ENCODE measurements at regions not wholly inside any gene's neighbourhood (a gene's known extent, or its start where the extent isn't known, plus 50 kb on each side); places are given as distances from the start of the nearest gene placed in this dataset.

GRCh38 chr13:39859898-39860297 lies 204.4 kb downstream of the COG6 start:
- no peak for DNase-seq

GRCh38 chr13:39862900-39863299 lies 207.4 kb downstream of the COG6 start:
- DNase-seq, result no peak

GRCh38 chr13:39864221-39864620 lies 208.8 kb downstream of the COG6 start:
- no peak for DNase-seq

- DNase-seq, result no peak
Observed at GRCh38 chr13:39866722-39867121, 211.3 kb downstream of the COG6 start.

GRCh38 chr13:39867807-39868206 lies 212.3 kb downstream of the COG6 start:
- DNase-seq, result no peak

GRCh38 chr13:39870197-39870747 lies 214.8 kb downstream of the COG6 start:
- DNase-seq, result no peak

GRCh38 chr13:39874331-39875053 lies 219.0 kb downstream of the COG6 start:
- no peak for DNase-seq

- DNase-seq, result no peak
Observed at GRCh38 chr13:39875111-39875987, 219.9 kb downstream of the COG6 start.

GRCh38 chr13:39876258-39876657 lies 220.8 kb downstream of the COG6 start:
- no peak for DNase-seq

- DNase-seq, result no peak
Observed at GRCh38 chr13:39877134-39877533, 221.7 kb downstream of the COG6 start.

GRCh38 chr13:39879286-39880035 lies 224.0 kb downstream of the COG6 start:
- no peak for DNase-seq

- no peak for DNase-seq
Observed at GRCh38 chr13:39881383-39881782, 225.9 kb downstream of the COG6 start.

- no peak for DNase-seq
Observed at GRCh38 chr13:39881887-39882286, 226.4 kb downstream of the COG6 start.

- DNase-seq, result no peak
Observed at GRCh38 chr13:39884166-39884565, 228.7 kb downstream of the COG6 start.

GRCh38 chr13:39886336-39886735 lies 230.9 kb downstream of the COG6 start:
- DNase-seq, result no peak

- no peak for DNase-seq
Observed at GRCh38 chr13:39887387-39887786, 231.9 kb downstream of the COG6 start.

GRCh38 chr13:39888865-39889810 lies 233.7 kb downstream of the COG6 start:
- no peak for DNase-seq

- DNase-seq, result no peak
Observed at GRCh38 chr13:39890537-39890936, 235.1 kb downstream of the COG6 start.

GRCh38 chr13:39892721-39893685 lies 237.5 kb downstream of the COG6 start:
- peak; percentile 22 to 38 for DNase-seq

GRCh38 chr13:39893808-39894207 lies 238.3 kb downstream of the COG6 start:
- DNase-seq, result no peak

- no peak for DNase-seq
Observed at GRCh38 chr13:39894586-39894985, 239.1 kb downstream of the COG6 start.
